ENCODE measurements at regions not wholly inside any gene's neighbourhood (a gene's known extent, or its start where the extent isn't known, plus 50 kb on each side); places are given as distances from the start of the nearest gene placed in this dataset.

GRCh38 chr11:62054484-62055121, 69.2 kb upstream of the INCENP start:
- no peak overlapping the region for H3K4me3 ChIP-seq
- in situ Hi-C loops (cut with MboI; ENCODE audit: low pct_unique_long_range_greater_than_20kb in 2 of 9, low sequenced_read_pairs in 9 of 9, unreplicated experiment in 9 of 9) = loop anchor here in 2 of 9 experiments (25.0 kb wide), 2 partner anchors 92 to 167 kb away; partner anchors contain the start of genes BEST1 (in 1 of the 2), FADS3 (in 1 of the 2) and FTH1 (in 1 of the 2)
- H3K27ac ChIP-seq = no peak overlapping the region
- ATAC-seq (replicated peaks in 6 of 8) = peak in 7 of 8 experiments; percentile 42 to 67 (median 48)
- H3K4me1 ChIP-seq (replicated peaks in 1 of 2) = no peaks in the 10 kb centered on the region
- 32 to 100% (median 81%) methylated on average over 1 to 7 of the region's 8 CpGs; no CpG with 5 or more reads in 2 of the 10 experiments for WGBS, 10 experiments

GRCh38 chr11:62054081-62054480, 69.7 kb upstream of the INCENP start:
- Histone ChIP-seq H3K4me3 (no peak overlapping the region), H3K27ac (no peak overlapping the region), H3K4me1 (replicated peaks in 1 of 2) (no peaks in the 10 kb centered on the region)
- in situ Hi-C loops (cut with MboI; ENCODE audit: low pct_unique_long_range_greater_than_20kb in 2 of 9, low sequenced_read_pairs in 9 of 9, unreplicated experiment in 9 of 9) = loop anchor here in 2 of 9 experiments (25.0 kb wide), 2 partner anchors 92 to 167 kb away; partner anchors contain the start of genes BEST1 (in 1 of the 2), FADS3 (in 1 of the 2) and FTH1 (in 1 of the 2)
- ATAC-seq (replicated peaks in 6 of 8) = no peak
- 60 to 100% (median 90%) methylated on average over 1 to 4 of the region's 5 CpGs; no CpG with 5 or more reads in 4 of the 10 experiments for WGBS, 10 experiments

- Histone ChIP-seq H3K27ac (no peak overlapping the region), H3K4me3 (no peak overlapping the region), H3K4me1 (replicated peaks in 1 of 2) (peaks cover 2 to 3% of the 10 kb centered on the region in 2 donors)
- no peak for ATAC-seq (replicated peaks in 6 of 8)
- in situ Hi-C loops (cut with MboI; ENCODE audit: low pct_unique_long_range_greater_than_20kb in 2 of 9, low sequenced_read_pairs in 9 of 9, unreplicated experiment in 9 of 9) = loop anchor here in 2 of 9 experiments (25.0 kb wide), 2 partner anchors 88 to 163 kb away; partner anchors contain the start of genes BEST1 (in 1 of the 2), FADS3 (in 1 of the 2) and FTH1 (in 1 of the 2)
- WGBS, 10 experiments = 37 to 92% (median 81%) methylated on average over 1 to 5 of the region's 5 CpGs; no CpG with 5 or more reads in 1 of the 10 experiments
These were observed 73.1 kb upstream of the INCENP start for GRCh38 chr11:62050716-62051115.

- Histone ChIP-seq H3K4me3 (no peak overlapping the region), H3K4me1 (replicated peaks in 1 of 2) (peaks cover 2 to 3% of the 10 kb centered on the region in 2 donors), H3K27ac (no peak overlapping the region)
- peak in 3 of 8 experiments; percentile 32 to 73 (median 41) for ATAC-seq (replicated peaks in 6 of 8)
- in situ Hi-C loops (cut with MboI; ENCODE audit: low pct_unique_long_range_greater_than_20kb in 2 of 9, low sequenced_read_pairs in 9 of 9, unreplicated experiment in 9 of 9) = no loop called here
- 8 to 86% (median 57%) methylated on average over 1 of the region's 1 CpG; no CpG with 5 or more reads in 5 of the 10 experiments for WGBS, 10 experiments
These were observed 75.7 kb upstream of the INCENP start for GRCh38 chr11:62048100-62048499.

DNA sequence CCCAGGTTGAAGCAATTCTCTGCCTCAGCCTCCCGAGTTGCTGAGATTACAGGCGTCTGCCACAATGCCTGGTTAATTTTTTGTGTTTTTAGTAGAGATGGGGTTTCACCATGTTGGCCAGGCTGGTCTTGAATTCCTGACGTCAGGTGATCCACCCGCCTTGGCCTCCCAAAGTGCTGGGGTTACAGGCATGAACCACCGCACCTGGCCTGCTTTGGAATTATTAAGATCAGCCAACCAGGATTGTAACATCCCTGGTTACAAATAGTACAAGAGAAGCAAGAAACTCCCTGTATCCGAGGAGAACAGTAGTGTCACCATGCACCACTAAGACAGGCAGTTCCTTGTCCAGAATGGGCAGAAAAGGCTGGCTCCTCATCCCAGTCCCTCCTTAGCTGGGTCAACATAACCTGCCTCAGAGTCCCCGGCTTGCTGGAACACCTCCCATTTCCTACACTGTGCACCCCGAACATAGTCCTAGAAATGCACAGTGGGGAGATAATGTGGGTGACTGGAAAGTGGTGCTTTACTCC, 77.2 kb upstream of the INCENP start:
- in situ Hi-C loops (cut with MboI; ENCODE audit: low pct_unique_long_range_greater_than_20kb in 2 of 9, low sequenced_read_pairs in 9 of 9, unreplicated experiment in 9 of 9) = no loop called here
- peaks cover 2 to 3% of the 10 kb centered on the region in 2 donors for H3K4me1 ChIP-seq (replicated peaks in 1 of 2)
- H3K27ac ChIP-seq = no peak overlapping the region
- no peak overlapping the region for H3K4me3 ChIP-seq
- no peak for ATAC-seq (replicated peaks in 6 of 8)
- 60 to 100% (median 88%) methylated on average over 1 to 6 of the region's 8 CpGs; no CpG with 5 or more reads in 4 of the 10 experiments for WGBS, 10 experiments

DNA sequence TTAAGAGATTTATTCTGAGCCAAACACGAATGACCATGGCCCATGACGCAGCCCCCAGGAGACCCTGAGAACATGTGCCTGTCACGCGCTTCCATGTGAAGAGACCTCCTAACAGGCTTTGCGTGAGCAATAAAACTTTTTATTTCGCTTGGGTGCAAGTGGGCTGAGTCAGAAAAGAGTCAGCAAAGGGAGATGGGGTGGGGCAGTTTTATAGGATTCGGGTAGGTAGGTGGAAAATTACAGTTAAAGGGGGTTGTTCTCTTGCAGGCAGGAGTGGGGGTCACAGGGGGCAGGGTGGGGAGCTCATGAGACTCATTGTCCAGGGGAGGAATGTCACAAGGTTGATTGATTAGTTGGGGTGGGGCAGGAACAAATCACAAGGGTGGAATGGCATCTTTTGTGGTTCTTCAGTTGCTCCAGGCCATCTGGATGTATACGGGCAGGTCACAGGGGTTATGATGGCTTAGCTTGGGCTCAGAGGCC, 77.2 kb upstream of the FTH1 start:
- ATAC-seq (replicated peaks in 6 of 8) = no peak
- 62 to 82% (median 75%) methylated on average over 2 to 6 of the region's 8 CpGs; no CpG with 5 or more reads in 4 of the 10 experiments for WGBS, 10 experiments
- no peak overlapping the region for H3K27ac ChIP-seq
- no peak overlapping the region for H3K4me3 ChIP-seq
- in situ Hi-C loops (cut with MboI; ENCODE audit: low pct_unique_long_range_greater_than_20kb in 2 of 9, low sequenced_read_pairs in 9 of 9, unreplicated experiment in 9 of 9) = no loop called here
- H3K4me1 ChIP-seq (replicated peaks in 1 of 2) = peaks cover 2 to 3% of the 10 kb centered on the region in 2 donors

GRCh38 chr11:62035293-62035692, 67.9 kb upstream of the FTH1 start:
- no peak overlapping the region for H3K27ac ChIP-seq
- H3K4me3 ChIP-seq = no peak overlapping the region
- no peak for ATAC-seq (replicated peaks in 6 of 8)
- in situ Hi-C loops (cut with MboI; ENCODE audit: low pct_unique_long_range_greater_than_20kb in 2 of 9, low sequenced_read_pairs in 9 of 9, unreplicated experiment in 9 of 9) = no loop called here
- H3K4me1 ChIP-seq (replicated peaks in 1 of 2) = peaks cover 0 to under 1% of the 10 kb centered on the region in 2 donors

DNA sequence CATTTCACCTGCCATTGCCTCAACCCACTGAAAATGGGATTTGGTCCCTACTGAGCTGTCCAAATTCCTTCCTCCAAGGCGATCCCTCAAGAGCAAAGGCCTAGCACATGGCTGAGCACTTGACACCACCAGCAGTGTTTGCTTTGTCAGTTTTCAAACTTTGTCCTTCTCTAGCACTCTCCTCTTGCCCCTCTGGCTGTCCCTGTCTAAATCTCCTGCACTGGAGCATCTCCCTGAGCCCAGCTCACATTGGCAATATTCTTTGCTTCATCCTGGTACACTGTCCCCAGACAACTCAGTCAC, 66.6 kb upstream of the FTH1 start:
- no peak for ATAC-seq (replicated peaks in 6 of 8)
- in situ Hi-C loops (cut with MboI; ENCODE audit: low pct_unique_long_range_greater_than_20kb in 2 of 9, low sequenced_read_pairs in 9 of 9, unreplicated experiment in 9 of 9) = no loop called here
- 20 to 90% (median 70%) methylated on average over 1 of the region's 1 CpG; no CpG with 5 or more reads in 4 of the 10 experiments for WGBS, 10 experiments
- Histone ChIP-seq H3K4me3 (no peak overlapping the region), H3K4me1 (replicated peaks in 1 of 2) (peaks cover 0 to 2% of the 10 kb centered on the region in 2 donors), H3K27ac (no peak overlapping the region)

DNA sequence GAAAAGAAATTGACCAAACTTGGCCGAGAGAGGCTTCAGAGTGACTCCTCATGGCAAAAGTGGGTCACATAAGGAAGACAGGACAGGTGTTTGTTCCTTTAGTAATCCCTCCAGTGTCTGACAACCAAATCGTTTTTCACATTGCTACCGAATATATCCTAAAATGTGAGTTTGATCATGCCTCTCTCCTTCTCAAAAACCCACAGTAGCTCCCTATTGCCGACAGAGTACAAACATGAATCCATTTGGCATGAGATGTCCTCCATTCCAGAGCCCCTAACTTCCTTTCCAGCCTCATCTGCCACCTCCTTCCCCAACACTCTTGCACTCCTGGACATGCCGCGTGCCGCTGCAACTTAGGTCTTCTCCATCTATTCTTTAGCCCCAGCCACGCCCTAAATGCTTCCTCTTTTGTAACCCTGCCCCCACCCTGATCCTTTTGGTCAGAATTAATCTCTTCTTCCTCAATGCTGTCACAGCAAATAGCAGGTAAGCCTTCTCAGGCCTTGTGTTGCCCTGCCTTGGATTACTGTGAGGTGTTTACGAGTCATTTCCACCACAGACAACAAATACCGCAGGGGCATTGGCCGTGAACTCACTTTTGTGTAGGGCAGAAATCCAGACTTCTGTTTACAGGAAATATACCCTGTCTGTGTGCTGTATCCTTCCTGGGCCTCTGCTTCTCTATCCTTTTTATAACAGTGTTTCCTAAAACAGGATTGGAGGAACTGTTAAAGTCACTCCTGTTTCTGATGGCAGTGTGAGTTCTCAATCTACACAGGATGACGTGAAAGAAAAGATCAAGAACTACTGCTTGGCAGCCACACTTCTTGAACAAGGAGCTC, 66.0 kb upstream of the FTH1 start:
- in situ Hi-C loops (cut with MboI; ENCODE audit: low pct_unique_long_range_greater_than_20kb in 2 of 9, low sequenced_read_pairs in 9 of 9, unreplicated experiment in 9 of 9) = no loop called here
- Histone ChIP-seq H3K27ac (no peak overlapping the region), H3K4me3 (no peak overlapping the region), H3K4me1 (replicated peaks in 1 of 2) (peaks cover 0 to 2% of the 10 kb centered on the region in 2 donors)
- ATAC-seq (replicated peaks in 6 of 8) = no peak
- 43 to 88% (median 72%) methylated on average over 3 to 12 of the region's 12 CpGs for WGBS, 10 experiments

DNA sequence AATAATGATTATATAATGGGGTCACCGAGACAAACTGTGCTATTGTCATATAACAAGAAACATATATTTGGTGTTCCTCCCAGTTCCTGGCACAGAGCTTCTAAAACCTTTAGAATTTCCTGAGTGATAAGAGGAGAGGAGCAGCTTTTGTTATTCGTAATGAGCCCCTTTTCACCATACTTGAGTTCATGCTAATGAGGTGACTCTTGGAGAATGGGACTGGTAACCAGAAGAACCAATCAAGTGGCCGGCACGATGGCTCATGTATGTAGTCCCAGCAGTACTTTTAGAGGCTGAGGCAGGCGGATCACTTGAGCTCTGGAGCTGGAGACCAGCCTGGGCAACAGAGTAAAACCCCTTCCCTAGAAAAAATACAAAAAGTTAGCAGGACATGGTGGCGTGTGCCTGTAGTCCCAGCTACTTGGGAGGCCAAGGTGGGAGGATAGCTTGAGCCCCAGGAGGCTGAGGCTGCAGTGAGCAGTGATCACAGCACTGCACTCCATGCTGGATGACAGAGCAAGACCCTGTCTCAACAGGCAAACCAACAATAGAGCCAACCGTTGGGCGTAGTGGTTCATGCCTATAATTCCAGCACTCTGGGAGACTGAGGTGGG, 62.7 kb upstream of the FTH1 start:
- Histone ChIP-seq H3K4me3 (no peak overlapping the region), H3K27ac (no peak overlapping the region), H3K4me1 (replicated peaks in 1 of 2) (peaks cover 0 to 2% of the 10 kb centered on the region in 2 donors)
- 14 to 67% (median 49%) methylated on average over 1 to 5 of the region's 8 CpGs; no CpG with 5 or more reads in 2 of the 10 experiments for WGBS, 10 experiments
- in situ Hi-C loops (cut with MboI; ENCODE audit: low pct_unique_long_range_greater_than_20kb in 2 of 9, low sequenced_read_pairs in 9 of 9, unreplicated experiment in 9 of 9) = no loop called here
- peak in 4 of 8 experiments; percentile 42 to 69 (median 57) for ATAC-seq (replicated peaks in 6 of 8)

DNA sequence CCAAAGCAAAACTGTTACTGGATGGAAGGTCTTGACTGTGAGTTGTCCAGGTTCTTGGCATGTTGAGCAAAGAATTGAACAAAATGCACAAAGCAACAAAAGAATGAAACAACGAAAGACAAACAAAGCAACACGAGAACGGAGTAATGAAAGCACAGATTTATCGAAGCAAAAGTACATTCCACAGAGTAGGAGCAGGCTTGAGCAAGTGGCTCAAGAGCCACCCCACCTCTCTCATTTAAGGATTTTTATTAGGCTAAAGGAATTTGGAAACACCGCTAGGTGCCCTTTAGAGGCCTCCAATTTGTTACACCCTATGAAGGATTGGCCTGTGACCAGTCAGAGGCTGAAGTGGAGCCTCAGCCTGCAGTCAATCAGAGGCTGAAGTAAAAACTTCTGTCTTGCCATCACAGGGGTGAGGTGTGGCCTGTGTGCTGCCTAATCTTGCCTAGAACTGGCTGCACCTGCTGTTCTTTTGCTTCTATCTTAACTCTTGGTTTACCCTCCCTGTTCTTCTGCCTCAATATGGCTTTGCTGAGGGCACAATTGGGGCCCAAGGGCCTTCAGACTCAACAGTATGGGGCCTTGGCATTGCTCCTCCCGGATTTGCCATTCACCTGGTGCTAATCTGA, 59.4 kb upstream of the FTH1 start:
- Histone ChIP-seq H3K27ac (no peak overlapping the region), H3K4me3 (no peak overlapping the region), H3K4me1 (replicated peaks in 1 of 2) (peaks cover 0 to 2% of the 10 kb centered on the region in 2 donors)
- in situ Hi-C loops (cut with MboI; ENCODE audit: low pct_unique_long_range_greater_than_20kb in 2 of 9, low sequenced_read_pairs in 9 of 9, unreplicated experiment in 9 of 9) = no loop called here
- no peak for ATAC-seq (replicated peaks in 6 of 8)
- 71 to 94% (median 86%) methylated on average over 2 to 6 of the region's 6 CpGs; no CpG with 5 or more reads in 2 of the 10 experiments for WGBS, 10 experiments

GRCh38 chr11:62025487-62026105, 58.2 kb upstream of the FTH1 start:
- no peak overlapping the region for H3K27ac ChIP-seq
- in situ Hi-C loops (cut with MboI; ENCODE audit: low pct_unique_long_range_greater_than_20kb in 2 of 9, low sequenced_read_pairs in 9 of 9, unreplicated experiment in 9 of 9) = no loop called here
- peak; percentile 35 to 100 (median 62) for ATAC-seq (replicated peaks in 6 of 8)
- H3K4me3 ChIP-seq = no peak overlapping the region
- WGBS, 10 experiments = 36 to 81% (median 69%) methylated on average over 2 to 13 of the region's 13 CpGs; no CpG with 5 or more reads in 3 of the 10 experiments
- peaks cover 0 to 2% of the 10 kb centered on the region in 2 donors for H3K4me1 ChIP-seq (replicated peaks in 1 of 2)
